ENCODE measurements at regions not wholly inside any gene's neighbourhood (a gene's known extent, or its start where the extent isn't known, plus 50 kb on each side); places are given as distances from the start of the nearest gene placed in this dataset.
A peak's percentile ranks its signal among the peaks of the same experiment; 100 is the strongest.

DNA sequence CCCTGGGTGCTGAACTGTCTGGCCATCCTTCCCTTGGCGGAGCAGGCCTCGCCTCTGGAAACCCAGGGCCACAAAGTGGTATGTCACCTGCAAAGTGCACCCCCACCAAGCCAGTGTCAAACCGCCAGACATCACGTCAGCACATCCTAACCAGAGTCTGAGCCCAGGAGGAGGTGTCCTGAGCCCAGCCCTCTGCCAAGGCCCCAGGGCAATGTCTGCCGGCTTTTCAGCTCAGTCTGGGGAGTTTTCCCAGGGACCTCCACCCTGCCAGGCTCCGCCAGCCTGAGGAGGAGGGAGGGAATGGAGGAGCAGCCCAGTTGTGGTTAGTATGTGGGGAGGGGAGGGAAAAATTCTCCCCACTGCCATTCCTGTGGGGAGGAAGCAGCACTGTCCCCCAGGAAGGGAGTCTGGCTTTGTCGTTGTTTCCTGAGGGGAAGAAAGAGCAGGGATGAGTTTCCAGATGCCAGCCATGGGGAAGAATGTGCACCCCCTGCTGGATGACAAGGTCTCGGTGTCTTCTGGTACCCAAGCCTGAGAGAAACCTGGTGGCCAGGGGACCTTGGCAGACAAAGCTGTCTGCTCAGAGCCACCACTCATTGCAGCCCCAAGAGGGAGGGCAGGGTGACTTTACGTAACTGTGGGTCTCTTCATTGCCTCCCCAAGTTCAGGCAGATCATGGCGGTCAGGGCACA is 81.4 kb upstream of the CD82 start:
- H3K4me3 ChIP-seq (ENCODE audit: low read depth, low read length): no peak overlapping the region
- DNase-seq (ENCODE audit: low read depth): peak; percentile 7
- no peak for TF ChIP-seq CTCF (IDR thresholded peaks at IDR 0.05; ENCODE audit: insufficient read depth, low read length)

DNA sequence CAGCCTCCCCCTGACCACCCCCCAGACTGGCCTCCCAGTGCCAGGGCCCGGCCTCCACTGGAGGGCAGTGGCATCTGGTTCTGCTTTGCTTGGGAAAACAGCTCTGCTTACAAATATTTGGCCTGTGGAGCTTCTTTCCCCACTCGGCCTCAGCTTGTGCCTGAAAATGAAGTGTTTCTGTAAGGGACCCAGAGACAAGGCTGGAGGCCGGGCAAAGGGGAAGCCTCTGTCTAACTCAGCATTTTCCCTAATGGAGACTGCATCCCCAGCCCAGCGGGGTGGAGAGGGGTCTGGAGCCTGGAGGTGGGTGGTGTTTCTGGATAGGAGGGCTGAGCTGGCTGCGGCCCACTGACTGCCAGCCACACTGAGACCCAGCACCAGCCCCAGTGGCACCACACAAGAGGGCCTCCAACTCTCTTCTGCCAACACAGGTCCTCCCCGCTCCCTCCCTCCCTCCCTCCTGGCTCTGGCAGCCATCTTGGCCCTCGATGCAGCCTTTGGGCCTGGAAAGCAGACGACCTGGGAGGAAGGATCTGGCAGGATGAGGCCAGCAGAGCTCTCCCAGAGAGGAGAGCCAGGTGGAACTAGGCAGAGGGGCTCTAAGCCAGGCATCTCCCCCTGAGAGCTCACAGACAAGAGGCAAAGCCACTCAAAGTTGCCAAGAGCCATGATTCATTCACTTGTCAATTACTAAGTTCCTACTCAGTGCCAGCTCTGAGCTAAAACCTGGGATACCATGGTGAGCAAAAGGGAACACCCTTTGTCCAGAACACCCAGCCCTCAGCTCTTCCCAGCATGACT is 77.1 kb upstream of the CD82 start:
- TF ChIP-seq CTCF (IDR thresholded peaks at IDR 0.05; ENCODE audit: insufficient read depth, low read length): no peak
- no peak overlapping the region for H3K4me3 ChIP-seq (ENCODE audit: low read depth, low read length)
- no peak for DNase-seq (ENCODE audit: low read depth)

- no peak for TF ChIP-seq CTCF (IDR thresholded peaks at IDR 0.05; ENCODE audit: insufficient read depth, low read length)
- no peak overlapping the region for H3K4me3 ChIP-seq (ENCODE audit: low read depth, low read length)
- no peak for DNase-seq (ENCODE audit: low read depth)
Observed at GRCh38 chr11:44493383-44493782, 72.1 kb upstream of the CD82 start.

GRCh38 chr11:44493930-44494329 is 71.5 kb upstream of the CD82 start:
- no peak overlapping the region for H3K4me3 ChIP-seq (ENCODE audit: low read depth, low read length)
- no peak for TF ChIP-seq CTCF (IDR thresholded peaks at IDR 0.05; ENCODE audit: insufficient read depth, low read length)
- no peak for DNase-seq (ENCODE audit: low read depth)

GRCh38 chr11:44494785-44495184 is 70.7 kb upstream of the CD82 start:
- DNase-seq (ENCODE audit: low read depth): no peak
- no peak overlapping the region for H3K4me3 ChIP-seq (ENCODE audit: low read depth, low read length)
- no peak for TF ChIP-seq CTCF (IDR thresholded peaks at IDR 0.05; ENCODE audit: insufficient read depth, low read length)

DNA sequence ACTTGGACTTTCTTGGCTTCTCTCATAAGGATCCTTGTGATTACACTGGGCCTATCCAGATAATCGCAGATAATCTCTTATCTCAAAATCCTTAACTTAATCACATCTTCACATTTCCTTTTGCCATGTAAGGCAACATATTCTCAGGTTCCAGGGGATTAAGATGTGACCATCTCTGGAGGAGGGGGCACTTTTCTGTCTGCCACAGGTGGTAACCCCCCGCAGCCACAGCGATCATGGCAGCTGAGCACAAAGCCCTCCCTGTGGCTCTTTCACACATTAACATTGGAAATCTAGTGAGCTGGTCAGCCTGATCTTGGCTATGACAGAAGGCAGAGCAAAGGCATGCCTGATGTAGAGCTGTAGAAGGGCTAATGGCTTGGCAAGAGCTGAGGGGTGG is 69.1 kb upstream of the CD82 start:
- TF ChIP-seq CTCF (IDR thresholded peaks at IDR 0.05; ENCODE audit: insufficient read depth, low read length): no peak
- no peak for DNase-seq (ENCODE audit: low read depth)
- no peak overlapping the region for H3K4me3 ChIP-seq (ENCODE audit: low read depth, low read length)

Data from fibroblast of the aortic adventitia (primary cell).